GM12892 (cell line): ENCODE measurements at regions not wholly inside any gene's neighbourhood (a gene's known extent, or its start where the extent isn't known, plus 50 kb on each side); places are given as distances from the start of the nearest gene placed in this dataset.

ENCODE experiments used
- DNase-seq: peaks from one replicate; pipeline ENCODE4 v3.0.0; 2011; ENCODE audit not compliant: insufficient read length
- FAIRE-seq: peaks from 2 replicates; lab custom pipeline; 2011; peaks lifted over from hg19 to GRCh38; lab: Jason Lieb, UNC
- POLR2A ChIP-seq: IDR thresholded peaks from 2 replicates; pipeline ENCODE4 v1.6.1; 2011; ENCODE audit warnings: low read depth, low read length, control low read depth
- POLR2AphosphoS5 ChIP-seq: IDR thresholded peaks from 2 replicates; pipeline ENCODE4 v1.6.1; 2011; ENCODE audit warnings: low read depth, low read length, control low read depth
- TAF1 ChIP-seq: IDR thresholded peaks from 2 replicates; pipeline ENCODE4 v1.6.1; 2011; ENCODE audit warnings: low read depth, mild to moderate bottlenecking, control low read depth, low read length, borderline replicate concordance

- TF ChIP-seq POLR2A, result no peak
- no peak for TF ChIP-seq TAF1
- no peak for TF ChIP-seq POLR2AphosphoS5
These were observed 212.4 kb upstream of the ZNF184 start for GRCh38 chr6:27685279-27685678.

GRCh38 chr6:27684264-27685211 lies 211.6 kb upstream of the ZNF184 start:
- no peak for FAIRE-seq
- TF ChIP-seq POLR2AphosphoS5 (no peak), TAF1 (no peak), POLR2A (no peak)
- DNase-seq, result no peak

More at GRCh38 chr6:27685279-27685678, 212.4 kb upstream of the ZNF184 start:
- DNase-seq (no peak), FAIRE-seq (no peak)

GRCh38 chr6:27679964-27680694 lies 207.2 kb upstream of the ZNF184 start:
- FAIRE-seq (no peak), DNase-seq (no peak)
- TF ChIP-seq POLR2AphosphoS5 (no peak), POLR2A (no peak), TAF1 (no peak)

GRCh38 chr6:27679308-27679963 lies 206.5 kb upstream of the ZNF184 start:
- no peak for DNase-seq
- no peak for TF ChIP-seq POLR2A
- no peak for TF ChIP-seq POLR2AphosphoS5
- no peak for TF ChIP-seq TAF1
- FAIRE-seq, result no peak

- DNase-seq, result no peak
- no peak for FAIRE-seq
- TF ChIP-seq POLR2A (no peak), TAF1 (no peak), POLR2AphosphoS5 (no peak)
These were observed 205.6 kb upstream of the ZNF184 start for GRCh38 chr6:27678469-27678868.

GRCh38 chr6:27674882-27675281 lies 202.0 kb upstream of the ZNF184 start:
- DNase-seq, result no peak
- TF ChIP-seq POLR2AphosphoS5, result no peak
- no peak for TF ChIP-seq TAF1
- no peak for TF ChIP-seq POLR2A
- FAIRE-seq, result no peak

GRCh38 chr6:27672113-27672799 lies 199.4 kb upstream of the ZNF184 start:
- TF ChIP-seq POLR2A, result no peak
- FAIRE-seq, result peak; percentile 89
- DNase-seq, result no peak

- DNase-seq, result no peak
- no peak for FAIRE-seq
- TF ChIP-seq POLR2A (no peak), TAF1 (no peak), POLR2AphosphoS5 (no peak)
These were observed 196.9 kb upstream of the ZNF184 start for GRCh38 chr6:27669624-27670301.

GRCh38 chr6:27669295-27669623 lies 196.4 kb upstream of the ZNF184 start:
- DNase-seq (no peak), FAIRE-seq (no peak)

GRCh38 chr6:27668442-27669294 lies 195.8 kb upstream of the ZNF184 start:
- no peak for DNase-seq
- TF ChIP-seq POLR2A, result no peak
- TF ChIP-seq POLR2AphosphoS5, result no peak
- TF ChIP-seq TAF1, result no peak
- peak; percentile 73 for FAIRE-seq

More at GRCh38 chr6:27669295-27669623, 196.4 kb upstream of the ZNF184 start:
- TF ChIP-seq TAF1 (no peak), POLR2AphosphoS5 (no peak)
